ENCODE measurements at regions not wholly inside any gene's neighbourhood (a gene's known extent, or its start where the extent isn't known, plus 50 kb on each side); places are given as distances from the start of the nearest gene placed in this dataset.

DNA sequence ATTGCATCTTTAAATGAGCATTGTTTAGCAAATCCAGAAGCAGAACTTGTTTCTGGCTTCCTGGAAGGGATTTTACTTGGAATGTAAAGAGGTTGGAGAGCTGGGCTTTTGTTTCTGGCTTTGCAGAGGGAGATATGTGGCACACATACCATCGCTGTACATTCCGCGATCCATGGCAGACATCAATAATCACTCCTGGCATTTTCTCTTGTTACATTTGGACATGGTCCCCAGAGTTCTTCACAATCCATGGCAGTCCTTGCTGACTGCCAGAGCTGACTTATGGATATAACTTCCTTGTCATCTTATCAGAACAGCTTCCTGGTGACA, 445.6 kb upstream of the SPRED2 start:
- no peak for DNase-seq

DNA sequence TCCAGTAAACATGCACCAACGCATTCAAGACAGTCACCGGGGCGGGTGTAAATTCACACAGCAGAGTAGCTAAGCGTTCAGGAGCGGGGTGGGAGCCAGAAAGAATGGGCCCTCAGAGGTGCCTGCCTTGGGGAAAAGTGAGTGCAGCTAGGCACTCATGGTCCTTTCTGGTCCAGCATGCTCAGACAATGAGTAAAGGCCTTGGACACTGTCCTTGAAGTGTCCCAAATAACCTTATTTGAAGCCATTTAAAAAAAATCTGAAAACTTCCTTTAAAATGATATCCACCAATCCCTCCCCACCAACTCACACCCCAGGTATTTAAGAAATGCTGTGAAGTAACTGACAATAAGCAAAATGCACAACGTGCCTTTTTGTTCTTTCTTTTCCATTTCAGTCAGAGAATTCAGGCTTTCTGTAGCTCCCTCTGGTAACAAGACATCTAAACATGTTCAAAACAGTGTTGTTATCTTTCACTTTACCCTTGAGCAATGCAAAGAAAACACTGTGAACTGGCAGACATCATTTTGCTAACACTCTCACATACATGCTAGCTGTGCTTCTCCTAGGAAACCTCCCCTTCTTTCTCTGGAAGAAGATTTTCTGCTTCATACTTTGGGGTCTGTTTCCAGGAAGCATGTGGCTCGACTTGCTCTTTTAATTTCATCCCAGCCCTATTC, 445.1 kb upstream of the SPRED2 start:
- DNase-seq: no peak

DNA sequence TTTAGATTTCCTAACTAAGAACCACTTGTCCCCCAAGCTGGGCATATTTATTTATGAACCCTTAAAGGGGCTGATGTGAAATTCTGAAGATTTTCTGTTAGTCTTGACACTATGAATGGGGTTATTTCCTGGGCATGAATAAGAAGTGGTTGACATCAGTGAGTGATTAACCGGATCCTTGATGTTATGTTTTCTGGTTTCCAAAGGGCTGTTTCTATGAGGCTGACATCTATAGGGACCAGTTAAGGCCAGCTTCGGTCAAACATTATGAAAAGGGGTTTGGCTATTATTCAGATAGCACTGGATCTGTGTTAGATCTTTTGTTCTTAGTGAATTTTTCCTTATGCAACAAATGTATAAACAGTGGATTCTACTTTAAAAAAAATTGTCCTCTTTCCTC, 443.7 kb upstream of the SPRED2 start:
- no peak for DNase-seq

DNA sequence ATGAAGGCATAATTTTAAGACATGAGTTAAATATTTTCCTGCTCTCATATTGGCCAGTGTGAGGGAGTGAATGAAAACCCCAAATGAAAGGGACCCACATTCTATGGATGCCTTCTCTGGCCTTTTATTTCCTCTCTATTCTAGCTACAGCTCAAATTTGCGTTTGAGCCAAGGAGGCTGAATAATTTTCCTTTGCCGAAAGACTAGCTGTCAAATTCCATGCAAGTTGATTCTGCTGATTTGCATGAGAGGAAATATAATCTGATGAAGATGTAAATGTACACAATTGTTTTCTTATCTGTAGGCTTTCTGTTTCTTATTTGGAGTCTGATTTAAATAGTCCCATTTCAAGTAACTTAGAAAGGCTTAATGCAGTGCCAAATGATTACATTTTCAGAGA, 438.4 kb upstream of the SPRED2 start:
- DNase-seq: no peak

DNA sequence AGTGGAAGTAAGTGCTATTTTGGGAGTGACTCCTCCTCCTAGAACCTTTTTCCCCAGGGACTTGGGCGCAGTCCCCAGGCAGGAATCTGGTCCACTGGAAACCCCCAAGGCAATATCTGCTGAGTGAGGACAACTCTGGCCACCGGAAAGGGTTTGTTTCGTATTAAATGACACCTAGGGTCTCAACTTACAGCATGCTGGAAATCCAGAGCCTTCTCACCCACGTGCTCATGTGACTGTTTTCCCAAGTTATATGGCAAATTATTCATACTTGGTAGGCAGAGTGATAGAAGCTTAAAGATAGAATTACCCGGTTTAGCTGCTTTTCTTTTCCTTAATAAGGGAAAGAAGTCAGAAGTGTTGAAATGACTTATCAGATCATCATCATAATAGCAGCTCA, 436.9 kb upstream of the SPRED2 start:
- DNase-seq: no peak

DNA sequence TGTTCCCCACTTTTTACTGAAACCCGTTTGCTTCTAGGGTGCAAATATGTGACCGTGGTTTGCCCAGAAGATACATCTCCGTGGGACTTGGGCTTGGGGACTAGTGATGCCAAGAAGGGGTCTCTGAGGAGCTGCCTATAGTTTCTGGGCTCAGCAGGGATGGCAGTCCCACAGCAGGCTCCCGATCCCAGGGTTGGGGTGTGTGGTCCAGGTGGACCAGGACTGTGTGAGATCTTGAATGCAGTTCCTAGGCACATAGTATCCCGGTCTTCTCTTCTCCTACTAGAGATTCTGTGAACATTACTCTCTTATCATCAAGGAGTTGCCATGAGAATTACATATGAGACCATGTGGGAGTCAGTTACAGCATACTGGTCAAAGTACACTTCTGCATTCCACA, 435.8 kb upstream of the SPRED2 start:
- no peak for DNase-seq

DNA sequence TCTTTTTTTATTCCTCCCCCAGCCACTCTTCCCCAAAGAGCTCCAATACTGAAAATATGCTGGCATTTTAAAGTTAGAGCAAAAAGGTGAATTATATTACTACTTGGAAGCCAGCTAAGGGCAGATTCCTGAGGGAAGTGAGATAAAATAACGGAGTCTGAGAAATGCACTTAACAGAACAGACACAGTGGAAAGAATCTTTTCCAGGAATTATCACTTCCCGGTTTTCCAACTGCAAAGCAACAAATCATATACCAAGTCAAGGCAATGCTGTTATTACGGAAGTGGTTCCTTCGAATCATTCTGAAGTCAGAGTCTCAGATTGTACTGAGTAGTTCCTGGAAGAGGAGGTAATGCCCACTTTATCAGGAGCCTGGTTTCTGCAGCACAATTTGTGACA, 435.0 kb upstream of the SPRED2 start:
- no peak for DNase-seq

DNA sequence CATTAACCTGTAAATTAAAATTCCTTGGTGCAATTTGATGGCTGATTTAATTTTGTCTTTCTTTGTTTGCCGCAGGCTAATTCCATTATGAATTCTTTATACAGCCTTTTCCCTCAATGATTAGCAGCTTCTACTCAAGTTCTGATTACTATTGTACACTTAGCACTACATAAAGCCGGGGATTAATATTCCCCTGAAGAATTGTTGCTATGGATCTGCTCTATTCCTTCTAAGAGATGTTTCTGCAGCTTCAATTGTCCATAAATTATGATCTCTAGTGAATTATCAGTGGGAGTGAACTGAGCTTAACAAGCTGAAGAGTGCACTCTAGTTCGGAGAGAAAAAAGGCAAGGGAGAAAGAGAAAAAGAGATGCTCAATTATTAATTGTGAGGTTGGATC, 433.7 kb upstream of the SPRED2 start:
- peak; percentile 58 for DNase-seq

DNA sequence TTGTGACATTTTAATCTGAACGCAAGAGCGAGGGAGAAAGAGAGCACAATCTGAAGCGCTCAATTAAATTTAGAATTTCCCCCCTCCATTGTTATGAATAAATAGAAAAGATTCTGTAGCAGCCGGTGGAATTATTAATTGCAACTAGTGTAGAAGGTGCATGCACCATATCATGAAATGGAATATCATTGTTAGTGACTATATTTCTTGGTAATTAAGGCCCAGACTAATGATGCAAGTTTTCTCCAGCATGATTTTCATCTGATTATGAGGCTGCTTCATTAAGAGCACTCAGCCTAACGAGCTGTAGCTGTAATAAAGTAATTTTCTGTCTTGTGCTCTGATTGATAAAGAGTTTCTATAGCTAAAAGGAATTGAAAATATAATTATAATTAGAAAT, 432.2 kb upstream of the SPRED2 start:
- no peak for DNase-seq

DNA sequence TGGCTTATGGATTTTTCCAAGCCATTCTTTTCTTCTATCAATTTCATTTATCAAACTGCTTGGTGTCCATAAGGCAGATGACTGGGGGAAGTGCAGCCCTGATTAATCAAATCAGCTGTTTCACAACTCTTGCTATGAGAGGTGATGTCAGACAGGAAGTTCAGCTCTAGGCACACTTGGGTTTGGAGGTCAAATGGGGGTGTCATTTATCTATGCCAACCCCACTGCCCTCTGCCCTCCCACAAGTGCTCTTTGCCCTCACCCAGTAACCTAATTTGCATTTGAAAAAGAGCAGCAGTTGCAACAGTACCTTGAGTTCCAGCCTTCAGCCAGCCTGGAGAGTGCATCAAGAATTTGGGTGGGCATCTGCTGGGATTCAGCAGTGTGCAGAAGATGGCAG, 431.3 kb upstream of the SPRED2 start:
- DNase-seq: no peak

DNA sequence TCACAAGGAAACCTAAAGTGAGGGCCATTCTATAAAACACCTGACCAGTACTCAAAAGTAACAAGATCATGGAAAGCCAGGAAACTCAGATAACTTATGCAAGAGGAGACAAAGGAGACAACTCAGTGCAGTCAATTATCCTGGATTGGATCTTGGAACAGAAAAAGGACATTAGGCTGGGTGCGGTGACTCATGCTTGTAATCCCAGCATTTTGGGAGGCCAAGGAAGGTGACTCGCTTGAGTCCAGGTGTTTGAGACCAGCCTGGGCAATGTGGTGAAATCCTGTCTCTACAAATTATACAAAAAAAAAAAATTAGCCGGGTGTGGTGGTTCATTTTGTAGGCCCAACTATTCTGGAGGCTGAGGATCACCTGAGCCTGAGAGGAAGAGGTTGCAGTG, 424.5 kb upstream of the SPRED2 start:
- DNase-seq: no peak

DNA sequence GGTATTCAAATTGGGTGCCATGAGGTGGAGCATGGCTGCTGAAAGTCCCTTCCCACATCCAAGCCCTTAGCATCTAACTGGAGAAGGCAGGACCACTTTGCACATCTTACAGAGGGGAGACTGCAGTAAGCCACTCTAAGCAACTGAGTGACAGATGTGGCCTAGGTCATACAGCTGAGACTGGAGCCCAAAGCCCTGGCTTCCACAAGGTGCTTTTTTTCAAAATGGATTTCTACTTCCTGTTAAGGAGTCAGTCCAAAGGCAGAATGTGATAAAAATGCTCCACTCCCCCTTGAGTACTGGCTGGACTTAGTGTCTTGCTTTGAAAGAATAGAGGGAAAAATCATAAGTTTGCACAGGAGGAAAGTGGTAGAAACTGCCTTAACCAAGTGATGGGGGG, 424.0 kb upstream of the SPRED2 start:
- DNase-seq: no peak

DNA sequence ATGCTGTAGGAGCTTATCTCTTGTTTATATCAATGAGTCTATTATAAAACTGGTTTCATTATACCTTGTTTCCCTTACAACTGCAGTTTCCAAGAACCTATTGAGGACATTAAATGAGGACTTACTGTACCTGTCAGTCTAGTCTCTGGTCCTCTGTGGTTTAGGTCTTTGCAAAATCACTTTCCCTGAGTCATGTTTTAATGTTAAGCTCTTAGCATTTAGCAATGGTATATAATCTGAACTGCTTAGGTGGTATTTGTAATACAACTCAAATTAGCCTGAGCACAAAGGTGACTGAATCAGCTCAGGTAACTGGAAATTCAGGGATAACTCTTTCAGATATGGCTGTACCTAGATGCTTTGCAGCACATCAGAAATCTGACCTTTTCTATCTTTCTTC, 418.3 kb upstream of the SPRED2 start:
- no peak for DNase-seq

DNA sequence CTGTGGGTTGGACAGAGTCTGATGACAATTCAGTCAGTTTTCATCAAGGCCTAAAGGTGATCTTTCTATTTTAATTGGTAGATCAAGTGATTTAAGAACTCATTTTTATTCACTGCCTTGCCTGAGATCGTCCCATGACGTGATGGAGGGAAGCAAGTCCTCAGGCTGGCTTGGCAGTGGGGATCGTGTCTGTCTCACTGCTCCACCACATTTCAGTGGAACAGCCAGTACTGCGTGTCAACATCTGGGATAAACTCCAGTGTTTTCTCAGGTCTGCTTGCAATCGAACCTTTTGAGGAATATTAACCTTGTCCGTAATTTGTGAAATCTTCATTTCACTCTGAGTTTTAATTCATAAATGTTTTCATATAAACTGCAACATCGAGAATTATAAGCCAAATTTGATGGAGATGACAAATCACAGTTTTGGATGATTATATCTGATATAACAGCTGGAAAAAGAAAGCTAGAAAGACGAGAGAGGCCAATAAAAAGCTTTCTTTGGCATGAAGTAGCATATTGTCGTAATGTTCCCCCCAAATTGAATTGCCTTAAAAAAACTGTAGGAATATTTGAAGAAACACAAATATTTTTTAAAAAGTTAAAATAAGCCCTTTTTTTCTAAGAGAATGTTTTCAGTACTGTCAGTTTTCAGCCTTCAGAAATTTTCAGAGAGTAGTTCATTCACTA, 414.7 kb upstream of the SPRED2 start:
- no peak for DNase-seq

DNA sequence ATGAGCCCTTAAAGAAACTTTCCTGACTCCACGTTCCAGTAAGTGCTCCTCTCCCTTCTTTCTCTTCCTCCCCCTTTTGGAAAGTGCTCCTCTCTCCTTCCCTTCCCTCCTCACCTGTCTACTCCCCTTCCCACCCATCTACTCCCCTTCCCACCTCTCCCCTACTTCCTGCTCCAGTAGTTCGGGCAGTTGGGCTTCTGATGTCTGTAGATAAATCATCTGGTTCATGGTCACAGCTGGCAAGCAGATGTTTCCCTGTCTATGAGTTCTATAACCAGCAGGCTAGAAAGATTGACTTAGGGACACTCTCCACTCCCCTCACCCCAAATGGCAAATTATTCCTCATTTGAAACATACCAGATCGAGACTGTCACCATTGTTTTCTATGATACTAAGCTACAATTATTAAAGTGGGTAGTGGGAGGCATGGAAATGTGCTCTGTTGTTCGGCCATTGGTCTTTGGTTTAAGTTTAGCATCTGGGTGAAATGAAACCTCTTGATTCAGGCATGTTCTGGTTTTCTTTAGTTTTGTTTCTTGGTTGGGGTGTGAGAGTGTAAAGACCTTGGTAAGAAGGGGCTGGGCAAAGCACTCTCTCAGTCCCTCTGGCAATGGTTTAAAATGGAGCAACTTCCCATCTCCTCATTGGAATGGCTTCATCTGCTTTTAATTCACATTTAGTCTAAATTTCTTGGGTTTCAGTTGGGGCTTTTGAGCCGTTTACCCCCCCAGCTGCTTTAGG, 413.2 kb upstream of the SPRED2 start:
- DNase-seq: no peak

DNA sequence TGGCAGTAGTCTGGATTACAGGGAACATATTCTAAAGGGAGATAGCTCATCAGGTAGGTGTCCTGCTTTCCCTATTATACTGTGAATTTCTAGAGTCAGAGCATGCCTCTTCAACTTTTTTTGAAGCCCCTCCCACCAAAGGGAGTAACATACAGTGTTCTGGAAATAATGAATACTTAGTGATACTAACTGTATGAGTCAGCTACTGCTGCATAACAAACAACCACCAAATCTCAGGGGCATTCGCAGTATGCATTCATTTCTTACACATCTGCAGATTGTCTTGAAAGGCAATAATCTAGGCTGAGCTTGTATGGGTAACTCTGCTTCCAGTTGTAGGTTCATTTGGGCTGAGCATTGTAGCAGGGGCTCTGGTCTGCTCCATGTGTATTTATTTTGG, 409.7 kb upstream of the SPRED2 start:
- DNase-seq: no peak

DNA sequence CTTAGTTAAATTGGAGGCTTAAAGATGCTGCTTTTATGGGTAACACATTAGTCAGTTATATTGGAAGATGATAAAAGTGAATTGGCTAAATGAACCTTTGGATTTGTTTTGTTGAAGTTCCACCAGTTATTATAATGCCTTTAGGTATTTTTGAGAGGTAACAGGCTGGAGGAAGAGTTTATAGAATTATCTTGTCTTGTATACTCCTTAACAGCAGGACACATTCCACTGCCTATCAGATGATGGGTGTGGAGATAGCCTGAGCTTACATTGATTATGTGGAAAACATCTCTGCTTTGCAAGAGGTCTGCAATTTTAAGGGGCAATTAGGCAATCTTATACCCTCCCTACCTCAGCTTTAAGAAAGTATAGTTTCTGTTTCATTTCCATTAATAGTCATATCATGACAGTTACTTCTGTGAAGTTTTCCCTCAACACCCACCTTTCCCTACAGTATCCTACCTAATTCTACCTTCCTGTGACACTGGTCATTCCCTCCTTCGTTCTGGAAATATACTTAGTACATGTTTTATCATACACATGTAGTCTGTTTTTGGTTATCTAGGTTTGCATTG, 403.7 kb upstream of the SPRED2 start:
- DNase-seq: no peak

DNA sequence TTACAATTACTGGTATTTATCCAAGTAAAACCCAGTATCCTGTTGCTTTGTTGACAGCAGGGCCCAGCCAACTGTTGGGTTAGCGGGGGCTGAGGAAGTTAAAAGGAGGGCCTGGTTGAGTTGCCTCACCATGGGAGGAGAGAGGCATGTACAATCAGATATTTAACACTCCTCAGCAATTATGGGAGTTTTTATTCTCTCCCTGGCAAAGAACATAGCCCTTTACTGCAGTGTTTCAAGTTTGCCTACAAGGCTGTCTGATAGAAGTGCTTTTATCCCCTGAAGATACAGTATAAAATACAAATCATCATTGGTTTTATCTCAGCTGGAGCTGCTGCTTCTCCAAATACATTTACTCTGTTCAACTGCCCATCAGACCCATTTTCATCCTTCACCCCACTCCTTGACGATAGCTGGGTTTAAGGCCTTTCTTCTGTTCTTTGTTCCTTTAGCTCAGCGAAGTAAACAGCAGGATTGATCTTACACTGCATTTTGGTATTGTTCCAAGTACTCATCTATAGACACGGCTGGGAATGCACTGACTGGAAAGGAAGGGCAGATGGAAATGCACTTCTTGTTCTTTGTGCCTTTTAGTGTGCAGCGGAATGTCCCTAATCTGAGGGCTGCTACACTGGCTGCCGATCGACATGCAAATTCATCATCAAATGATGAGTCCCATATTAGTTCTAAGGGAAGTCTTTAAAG, 402.5 kb upstream of the SPRED2 start:
- DNase-seq: peak; percentile 25

DNA sequence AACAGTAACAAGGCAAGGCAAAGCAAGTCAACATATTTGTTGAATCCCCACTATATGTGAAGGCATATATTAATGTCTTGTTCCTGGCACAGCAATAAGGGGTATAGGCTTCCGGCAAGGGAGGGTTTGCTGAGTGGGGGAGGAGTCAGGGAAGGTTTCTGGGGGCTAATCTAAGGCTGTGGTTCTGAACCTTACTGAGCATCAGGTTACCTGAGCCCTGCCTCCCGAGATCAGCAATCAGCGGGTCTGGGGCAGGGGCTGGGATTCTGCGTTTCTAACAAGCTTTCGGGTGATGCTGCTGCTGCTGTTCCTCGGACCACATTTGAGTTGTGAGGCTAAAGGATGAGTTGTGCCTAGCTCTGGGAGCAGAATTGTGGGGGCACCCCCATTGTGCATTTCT, 401.7 kb upstream of the SPRED2 start:
- no peak for DNase-seq

DNA sequence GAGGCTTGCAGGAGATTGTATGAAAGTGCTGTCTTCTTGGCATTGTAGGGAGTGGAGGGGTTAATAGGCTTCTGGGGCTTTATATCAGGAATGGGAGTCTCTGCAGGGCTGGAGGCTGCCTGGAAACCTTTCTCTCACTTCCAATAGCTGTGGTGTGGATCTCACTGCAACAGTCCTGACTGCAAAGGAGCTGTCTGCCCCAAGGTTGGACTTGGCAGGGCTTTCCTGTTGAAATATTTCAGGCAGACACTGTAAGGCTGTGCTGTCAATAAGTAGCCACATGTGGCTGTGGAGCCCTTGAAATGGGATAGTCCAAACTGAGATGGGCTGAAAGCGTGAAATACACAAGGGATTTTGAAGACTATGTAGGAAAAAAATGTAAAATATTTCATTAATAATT, 399.1 kb upstream of the SPRED2 start:
- DNase-seq: no peak

DNA sequence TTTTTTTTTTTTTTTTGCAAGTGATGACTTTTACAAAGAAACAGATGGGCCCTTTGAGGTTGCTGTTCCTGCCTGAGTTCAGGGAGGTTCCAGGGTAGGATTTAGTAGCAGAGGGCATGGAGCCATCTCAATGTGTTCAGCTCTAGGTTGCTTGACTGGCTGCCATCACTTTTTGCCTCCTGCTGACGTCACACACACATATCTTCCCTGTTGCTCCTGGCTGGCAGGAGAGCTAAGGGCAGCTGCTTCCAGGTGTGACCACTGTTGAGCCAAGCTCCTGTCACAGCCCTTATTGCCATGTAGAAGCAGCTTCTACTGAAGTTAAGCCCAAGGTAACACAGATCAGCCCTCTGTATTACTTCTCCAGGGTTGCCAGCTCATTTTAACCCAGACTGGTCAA, 394.2 kb upstream of the SPRED2 start:
- DNase-seq: no peak

DNA sequence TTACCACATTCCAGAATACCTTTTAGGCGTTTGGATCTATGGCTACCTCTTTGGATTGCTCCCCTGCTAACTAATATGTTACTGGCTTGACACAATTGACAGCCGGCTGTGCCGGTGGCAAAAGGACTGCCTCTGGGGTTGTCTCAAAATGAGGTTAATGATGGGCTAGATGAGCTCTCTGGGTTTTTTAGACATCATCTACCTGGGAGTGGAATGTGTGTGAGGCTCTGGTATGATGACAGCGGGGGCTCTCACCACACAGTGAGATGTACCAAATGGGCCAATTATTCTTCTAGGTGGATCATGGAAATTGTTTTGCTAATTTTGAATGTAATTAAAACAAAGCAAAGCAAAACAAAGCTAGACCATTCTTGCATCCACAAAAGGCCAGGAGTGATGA, 391.1 kb upstream of the SPRED2 start:
- no peak for DNase-seq

DNA sequence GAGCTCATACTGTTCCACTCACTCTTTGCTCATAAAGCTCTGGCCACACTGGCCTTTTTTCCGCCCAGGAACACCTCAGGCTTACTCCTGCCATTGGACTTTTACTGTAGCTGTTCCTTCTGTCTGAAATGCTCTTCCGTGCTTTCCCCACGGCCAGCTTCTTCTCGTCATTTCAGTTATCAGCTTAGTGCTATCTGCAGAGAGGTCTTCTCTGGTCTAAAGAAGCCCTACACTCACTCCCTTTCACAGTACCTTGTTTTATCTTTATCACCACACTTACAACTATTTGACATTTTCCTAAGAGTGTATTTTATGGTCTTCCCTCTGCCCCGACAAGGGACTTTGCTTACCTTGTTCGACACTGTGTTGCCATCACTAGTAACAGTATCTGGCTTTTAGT, 388.1 kb upstream of the SPRED2 start:
- no peak for DNase-seq

DNA sequence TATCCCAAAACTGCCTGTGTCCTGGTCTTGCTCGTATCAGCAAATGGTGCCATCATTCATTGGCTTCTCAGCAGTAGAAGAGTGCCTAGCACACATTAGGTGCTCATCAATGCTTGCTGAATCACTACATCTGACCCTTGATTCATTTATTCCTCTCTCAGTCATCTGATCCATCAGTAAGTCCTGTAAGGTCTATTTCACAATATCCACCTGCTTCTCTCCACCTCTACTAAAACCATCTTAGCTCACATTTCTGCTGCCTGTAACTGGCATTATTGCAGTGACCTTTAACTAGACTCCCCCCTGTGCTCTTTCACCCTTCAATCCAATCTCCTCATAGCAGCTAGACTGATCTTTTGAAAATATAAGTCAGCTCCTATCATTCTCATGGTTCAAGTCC, 387.6 kb upstream of the SPRED2 start:
- no peak for DNase-seq
